D341Med (cell line): ENCODE measurements at regions not wholly inside any gene's neighbourhood (a gene's known extent, or its start where the extent isn't known, plus 50 kb on each side); places are given as distances from the start of the nearest gene placed in this dataset.
"Not testable (repeated sequence)": the region's sequence is repeated elsewhere in the genome, so short reads cannot be mapped to it uniquely, and the experiment has no call there.

Experiments used
- DNase-seq: peaks from one replicate; pipeline ENCODE4 v3.0.0; 2012; ENCODE audit warnings: low spot score

DNA sequence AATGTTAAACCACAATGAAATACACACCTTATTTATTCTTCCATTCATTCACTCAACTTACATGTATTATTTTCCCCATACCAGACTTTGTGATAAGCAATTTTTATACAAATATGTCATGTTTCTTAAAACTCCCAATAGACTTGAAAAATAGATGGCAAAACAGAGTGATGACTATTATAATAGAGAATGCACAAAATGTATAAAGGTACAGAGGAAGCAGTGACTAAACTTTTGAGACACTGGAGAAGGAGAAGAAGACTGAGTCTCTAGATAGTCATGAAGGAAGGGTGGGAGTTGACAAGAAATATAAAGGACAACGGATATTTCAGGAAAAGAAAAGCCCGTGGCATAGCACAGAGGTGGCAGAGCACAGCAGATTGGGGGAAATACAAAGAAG lies 198.1 kb upstream of the SLC39A10 start:
- no peak for DNase-seq

DNA sequence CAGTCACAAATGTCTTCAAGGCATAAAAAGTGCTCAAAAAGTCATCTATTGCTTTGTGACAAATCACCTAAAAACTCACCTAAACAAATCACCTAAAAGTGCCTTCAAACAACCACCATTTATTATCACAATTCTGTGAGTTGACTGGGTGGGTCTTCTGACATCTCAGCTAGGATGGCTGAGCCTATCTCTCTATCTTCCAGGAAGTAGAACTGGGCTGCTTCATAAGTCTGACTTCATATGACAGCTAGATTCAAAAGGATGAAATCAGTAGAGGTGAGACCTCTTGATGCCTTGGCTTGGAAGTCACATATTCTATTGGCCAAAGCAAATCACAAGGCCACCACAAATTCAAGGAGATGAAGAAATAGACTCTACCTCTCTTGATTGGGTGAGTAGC lies 199.2 kb upstream of the SLC39A10 start:
- DNase-seq = no peak

DNA sequence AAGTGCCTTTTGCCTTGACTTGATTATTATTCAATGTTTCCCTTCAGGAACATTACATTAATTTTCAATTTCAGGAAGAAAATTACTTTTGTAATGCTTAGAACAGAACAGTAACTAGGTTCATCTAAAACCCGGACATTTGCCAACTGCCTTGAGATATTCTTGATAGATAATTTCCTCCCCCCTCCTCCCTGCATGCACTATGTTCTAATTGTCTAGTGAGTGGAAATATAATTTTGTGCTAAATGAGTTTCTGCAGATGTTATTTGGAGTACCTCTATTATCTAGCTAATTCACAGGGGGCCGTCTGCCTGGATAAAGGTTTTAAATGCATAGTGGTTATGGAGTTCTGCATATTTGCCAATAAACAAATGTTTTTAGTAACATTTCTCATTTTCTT lies 200.3 kb upstream of the SLC39A10 start:
- no peak for DNase-seq

DNA sequence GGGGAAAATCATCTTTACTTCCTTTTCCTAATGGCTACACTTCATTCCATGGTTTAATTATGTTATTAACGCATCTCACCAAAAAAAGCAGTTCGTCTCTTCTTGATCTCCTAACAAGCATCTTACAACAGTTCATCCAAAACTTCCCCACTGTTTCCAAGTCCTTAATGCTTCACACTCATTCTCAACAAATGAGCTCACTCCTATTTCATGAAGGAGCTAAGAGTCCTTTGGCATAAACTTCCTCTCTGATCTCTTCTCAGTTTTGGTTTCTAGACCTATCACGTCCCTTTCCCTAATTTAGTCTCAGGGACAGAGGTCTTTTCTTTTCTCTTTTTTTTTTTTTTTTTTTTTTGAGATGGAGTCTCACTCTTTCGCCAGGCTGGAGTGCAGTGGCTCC lies 205.9 kb upstream of the SLC39A10 start:
- no peak for DNase-seq

DNA sequence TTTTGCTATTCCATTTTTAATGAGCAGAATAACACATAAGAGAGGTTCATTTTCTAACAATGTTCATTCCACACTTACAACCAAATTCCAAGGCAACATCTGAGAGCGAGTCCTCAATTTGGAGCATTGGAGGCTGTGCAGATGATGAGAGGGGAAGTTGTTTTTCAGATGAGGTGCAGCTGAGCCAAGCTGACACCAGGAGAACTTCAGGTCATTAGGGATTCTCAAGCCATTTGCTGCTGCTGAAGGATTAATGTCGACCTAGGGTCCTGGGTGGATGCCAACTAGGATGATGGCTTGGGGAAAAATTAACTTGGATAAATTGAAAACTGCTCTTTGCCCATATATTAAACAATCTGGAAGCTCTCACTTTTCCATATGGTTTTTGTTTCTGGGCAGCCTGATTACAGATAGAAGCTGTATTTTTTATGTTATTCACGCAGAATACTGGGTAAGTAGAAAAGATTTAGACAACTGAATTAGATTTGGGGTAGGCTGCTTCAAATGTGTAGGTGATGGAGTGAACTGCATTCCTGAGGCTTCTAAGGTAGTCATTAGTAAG lies 206.4 kb upstream of the SLC39A10 start:
- no peak for DNase-seq

DNA sequence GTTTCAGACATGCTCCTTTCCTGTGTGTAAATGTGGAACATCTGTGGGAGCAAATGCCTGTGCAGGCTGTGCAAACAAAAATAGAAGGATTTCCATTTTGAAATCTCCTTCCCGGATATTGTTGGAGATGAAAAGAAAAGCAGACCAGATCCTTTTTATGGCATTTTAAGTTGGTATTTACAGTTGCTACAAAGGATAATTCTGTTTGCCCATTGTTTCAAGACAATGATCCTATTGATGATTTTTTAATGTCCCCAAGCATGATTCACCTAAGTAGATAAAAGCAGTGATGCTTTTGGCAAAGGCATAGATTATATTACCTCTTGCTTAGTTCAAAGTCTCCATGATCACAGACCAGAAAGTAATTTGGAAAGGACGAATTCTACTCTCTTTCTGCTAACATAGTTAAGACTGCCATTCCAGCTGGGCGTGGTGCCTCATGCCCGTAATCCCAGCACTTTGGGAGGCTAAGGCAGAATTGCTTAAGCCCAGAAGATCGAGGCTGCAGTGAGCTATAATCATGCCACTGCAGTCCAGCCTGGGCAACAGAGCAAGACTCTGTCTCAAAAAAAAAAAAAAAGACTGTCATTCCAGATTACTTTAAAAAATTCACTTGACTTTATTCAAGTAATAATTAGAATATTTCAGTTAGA lies 209.6 kb upstream of the SLC39A10 start:
- no peak for DNase-seq

DNA sequence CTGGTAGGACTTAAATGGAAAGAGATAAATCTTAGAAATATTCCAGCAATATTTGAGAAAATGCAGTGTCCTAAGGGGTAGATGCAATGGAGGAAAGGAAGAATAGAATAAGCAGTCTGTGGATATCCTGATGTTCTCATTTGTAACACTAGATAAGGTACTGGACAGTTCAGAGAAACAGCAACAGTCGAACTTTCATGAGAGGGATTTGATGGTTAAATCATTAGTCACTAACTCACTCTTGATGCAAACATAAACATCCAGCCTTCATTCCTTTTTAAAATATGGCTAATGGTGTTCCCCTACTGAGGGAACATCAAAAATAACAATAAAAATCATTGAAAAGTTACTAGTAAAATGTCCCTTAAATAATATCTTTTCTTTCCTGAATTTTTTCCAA lies 211.4 kb upstream of the SLC39A10 start:
- DNase-seq = no peak

DNA sequence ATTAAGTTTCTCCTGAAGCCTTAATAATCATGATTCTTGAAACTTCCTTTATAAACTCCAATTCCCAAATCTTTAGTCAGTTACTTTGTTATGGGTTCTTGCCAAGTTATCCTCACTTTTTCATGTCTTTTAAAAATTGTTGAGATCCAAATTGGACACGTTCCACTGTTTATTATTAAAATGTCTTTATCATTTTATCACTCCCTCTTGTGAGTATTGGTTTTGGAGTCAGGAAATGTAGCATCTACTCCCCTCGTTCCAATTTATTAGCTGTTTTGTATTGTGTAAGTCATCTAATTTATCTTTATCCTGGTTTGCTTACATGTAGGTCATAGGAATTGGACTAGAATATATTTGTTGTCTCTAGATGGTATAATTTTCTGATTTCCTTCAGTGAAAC lies 213.1 kb upstream of the SLC39A10 start:
- no peak for DNase-seq

DNA sequence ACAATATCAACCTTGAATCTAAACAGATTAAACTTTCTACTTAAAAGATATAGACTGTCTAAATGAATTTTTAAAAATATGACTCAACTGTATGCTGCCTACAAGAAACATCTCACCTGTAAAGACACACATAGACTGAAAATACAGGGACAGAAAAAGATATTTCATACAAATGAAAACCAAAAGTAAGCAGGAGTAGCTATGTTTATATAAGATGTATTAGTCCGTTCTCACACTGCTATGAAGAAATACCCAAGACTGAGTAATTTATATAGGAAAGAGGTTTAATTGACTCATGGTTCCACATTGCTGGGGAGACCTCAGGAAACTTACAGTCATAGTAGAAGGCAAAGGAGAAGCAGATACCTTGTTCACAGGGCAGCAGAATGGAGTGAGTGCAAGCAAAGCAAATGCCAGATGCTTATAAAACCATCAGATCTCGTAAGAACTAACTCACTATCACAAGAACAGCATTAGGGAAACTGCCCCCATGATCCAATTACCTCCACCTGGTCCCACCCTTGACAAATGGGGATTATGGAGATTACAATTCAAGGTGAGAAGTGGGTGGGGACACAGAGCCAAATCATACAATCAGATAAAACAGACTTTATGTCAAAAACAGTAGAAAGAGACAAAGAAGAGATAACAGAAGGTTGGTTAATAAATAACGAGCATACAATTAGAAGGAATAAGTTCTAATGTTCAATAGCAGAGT lies 214.4 kb upstream of the SLC39A10 start:
- no peak for DNase-seq

DNA sequence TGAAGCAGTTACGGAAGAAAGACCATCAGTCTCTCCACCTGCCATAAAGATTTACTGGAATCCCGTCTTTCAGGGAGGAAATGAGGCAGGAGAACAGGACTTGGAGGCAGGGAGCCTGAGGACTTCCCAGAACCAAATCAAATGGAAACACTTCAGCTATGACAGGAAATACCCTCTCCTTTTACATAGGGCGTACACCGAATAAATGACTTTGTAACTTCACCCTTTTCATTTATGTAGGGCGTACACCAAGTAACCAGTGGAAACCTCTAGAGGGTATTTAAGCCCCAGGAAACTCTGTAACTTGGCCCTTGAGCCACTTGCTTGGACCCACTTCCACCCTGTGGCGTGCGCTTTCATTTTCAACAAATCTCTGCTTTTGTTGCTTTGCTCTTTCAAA lies 218.3 kb upstream of the SLC39A10 start:
- no peak for DNase-seq

DNA sequence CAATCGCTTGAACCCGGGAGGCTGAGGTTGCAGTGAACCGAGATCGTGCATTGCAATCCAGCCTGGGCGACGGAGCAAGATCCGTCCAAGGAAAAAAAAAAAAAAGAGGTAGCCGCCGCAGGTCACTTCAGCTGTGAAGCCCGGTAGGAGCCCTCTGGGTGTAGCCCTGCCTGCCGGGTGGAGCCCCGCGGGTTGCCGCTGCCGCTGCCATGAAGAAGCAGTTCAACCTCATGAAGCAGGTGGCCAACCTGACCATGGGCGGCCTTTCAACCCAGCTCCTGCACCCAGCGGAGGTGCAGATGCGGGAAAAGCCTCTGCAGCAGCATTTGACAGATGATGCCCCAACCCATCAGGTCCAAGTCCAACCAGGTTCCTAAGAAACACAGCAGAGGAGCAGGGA lies 219.5 kb upstream of the SLC39A10 start:
- no peak for DNase-seq

DNA sequence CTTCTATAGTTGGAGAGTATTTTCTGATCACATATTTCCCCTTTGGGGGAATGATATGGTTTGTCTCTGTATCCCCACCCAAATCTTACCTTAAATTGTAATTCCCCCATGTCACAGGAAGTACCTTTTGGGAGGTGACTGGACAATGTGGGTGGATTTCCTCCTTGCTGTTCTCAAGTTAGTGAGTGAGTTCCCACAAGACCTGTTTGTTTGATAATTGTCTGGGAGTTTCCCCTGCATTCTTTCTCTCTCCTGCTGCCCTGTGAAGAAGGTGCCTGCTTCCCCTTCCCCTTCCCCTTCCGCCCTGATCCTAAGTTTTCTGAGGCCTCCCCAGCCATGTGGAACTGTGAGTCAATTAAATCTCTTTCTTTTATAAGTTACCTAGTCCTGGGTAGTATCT lies 222.7 kb upstream of the SLC39A10 start:
- DNase-seq = no peak

DNA sequence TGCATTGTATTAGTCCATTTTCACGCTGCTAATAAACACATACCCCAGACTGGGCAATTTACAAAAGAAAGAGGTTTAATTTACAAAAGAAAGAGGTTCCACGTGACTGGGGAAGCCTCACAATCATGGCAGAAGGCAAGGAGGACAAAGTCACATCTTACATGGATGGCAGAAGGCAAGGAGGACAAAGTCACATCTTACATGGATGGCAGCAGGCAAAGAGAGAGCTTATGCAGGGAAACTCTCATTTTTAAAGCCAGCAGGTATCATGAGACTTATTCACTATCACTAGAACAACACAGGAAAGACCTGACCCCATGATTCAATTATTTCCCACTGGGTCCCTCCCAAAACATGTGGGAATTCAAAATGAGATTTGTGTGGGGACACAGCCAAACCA lies 223.3 kb upstream of the SLC39A10 start:
- DNase-seq = not testable (repeated sequence)

DNA sequence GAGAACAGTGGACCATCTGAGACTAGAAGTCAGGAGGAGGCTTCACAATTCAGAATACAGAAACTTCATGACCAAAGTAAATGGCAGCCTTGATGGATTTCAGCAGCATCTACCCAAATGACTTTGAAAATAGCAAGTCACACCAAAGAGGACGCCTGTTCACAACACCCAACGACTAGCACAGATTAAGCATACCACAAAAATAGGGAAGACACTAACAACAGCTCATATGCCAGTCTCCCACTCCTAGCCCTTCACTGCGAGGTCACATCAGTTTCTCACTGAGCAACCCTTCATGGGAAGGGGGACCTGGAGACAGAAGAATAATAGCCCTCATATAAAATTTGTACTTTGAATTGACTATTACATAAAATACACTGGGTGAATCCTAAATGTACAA lies 228.4 kb upstream of the SLC39A10 start:
- DNase-seq = no peak

DNA sequence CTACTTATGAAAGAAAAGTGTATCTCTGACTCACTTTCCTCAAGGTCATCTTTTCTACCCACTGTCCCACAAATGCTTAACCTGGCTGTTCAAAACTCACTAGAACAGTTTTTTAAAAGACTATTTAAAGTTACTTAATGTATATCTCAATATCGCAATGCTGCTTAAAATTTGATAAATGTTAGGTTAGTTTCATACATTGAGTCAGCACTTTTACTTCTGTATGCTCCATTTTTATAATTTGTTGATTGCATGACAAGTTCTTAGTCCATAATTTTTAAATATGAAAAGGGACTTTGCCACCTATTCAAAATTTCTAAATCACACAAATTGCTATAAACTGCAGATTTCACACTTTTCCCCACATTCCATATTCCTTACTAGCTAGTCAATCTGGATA lies 231.7 kb upstream of the SLC39A10 start:
- DNase-seq = no peak

DNA sequence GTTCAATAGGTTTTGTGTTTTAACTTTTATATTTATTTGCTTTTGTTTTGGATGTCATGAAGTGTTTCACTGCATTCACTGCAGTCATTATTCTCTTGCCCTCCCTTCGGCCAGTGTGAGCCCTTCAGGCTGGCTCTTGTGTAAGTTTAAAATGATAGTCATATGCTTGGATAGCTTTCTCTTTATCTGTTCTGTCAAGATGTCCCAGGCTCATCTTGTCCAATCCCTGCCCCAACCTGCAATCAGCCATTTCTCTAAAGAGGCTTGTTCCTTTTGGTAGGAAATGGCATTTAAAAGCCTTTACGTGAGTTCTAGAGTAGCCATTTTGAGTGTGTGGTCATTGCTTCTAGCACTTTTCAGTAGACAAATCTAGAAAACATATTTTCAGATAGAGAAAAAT lies 238.0 kb upstream of the SLC39A10 start:
- DNase-seq = no peak

DNA sequence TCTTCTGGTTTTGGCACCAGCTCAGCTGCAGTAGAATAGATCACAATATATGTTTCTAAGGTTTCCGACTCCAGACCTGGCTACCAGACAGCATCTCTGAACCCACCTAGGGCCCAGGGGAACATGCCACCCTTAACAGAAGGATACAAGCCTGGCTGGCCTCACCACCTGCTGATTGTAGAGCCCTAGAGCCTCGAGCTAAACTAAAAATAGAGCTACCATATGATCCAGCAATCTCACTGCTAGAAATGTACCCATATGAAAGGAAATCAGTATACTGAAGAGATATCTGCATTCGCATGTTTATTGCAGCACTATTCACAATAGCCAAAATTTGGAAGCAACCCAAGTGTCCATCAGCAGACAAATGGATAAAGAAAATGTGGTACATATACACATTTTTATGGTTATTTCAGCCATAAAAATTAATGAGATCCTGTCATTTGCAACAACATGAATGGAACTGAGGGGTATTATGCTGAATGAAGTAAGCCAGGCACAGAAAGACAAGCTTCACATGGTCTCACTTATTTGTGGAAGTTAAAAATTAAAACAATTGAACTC lies 242.4 kb upstream of the SLC39A10 start:
- no peak for DNase-seq

DNA sequence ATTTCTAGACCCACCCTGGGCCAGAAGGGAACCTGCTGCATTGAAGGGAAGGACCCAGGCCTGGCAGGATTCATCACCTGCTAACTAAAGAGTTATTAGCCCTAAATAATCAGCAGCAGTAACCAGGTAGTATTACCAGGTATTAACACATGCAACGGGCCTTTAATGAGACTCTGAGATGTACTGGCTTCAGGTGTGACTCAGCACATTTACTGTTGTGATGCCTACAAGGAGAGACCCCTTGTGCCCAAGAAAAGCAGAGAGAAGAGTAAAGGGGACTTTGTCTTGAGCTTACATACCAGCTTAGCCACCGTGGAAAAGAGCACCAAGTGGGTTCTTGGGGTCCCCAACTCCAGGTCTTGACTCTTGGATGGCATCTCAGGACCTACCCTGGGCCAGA lies 243.1 kb upstream of the SLC39A10 start:
- DNase-seq = no peak

DNA sequence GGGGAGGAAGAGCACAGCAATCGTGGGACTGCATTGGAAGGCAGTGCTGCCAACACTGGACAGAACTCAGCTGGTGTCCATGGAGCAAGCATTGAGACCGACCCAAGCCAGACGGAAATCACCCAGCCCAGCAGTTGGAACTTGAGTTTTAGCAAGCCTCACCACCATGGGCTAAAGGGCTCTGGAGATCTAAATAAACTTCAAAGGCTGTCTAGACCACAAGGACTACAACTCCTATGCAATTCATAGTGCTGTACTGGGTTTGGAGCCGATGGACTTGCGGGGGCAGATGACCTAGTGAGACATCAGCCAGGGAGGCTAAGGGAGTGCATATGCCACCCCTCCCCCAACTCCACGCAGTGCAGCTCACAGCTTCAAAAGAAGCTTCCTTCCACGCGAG lies 243.6 kb upstream of the SLC39A10 start:
- no peak for DNase-seq

DNA sequence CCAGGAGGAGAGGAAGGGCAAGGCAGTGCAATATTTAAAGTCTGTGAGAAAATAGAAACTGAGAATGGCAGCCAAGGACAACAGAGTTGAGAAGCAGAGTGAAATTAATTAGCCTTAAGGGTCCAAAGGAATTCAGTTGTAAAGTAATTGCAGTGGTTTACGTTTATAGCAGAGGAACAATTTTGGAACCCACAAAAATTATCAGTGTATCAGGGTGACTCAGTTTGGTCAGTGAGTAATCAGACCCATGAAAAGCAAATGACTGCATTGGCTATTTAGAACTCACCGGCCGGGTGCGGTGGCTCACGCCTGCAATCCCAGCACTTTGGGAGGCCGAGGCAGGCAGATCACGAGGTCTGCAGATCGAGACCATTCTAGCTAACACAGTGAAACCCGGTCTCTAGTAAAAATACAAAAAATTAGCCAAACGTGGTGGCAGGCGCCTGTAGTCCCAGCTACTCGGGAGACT lies 245.8 kb upstream of the SLC39A10 start:
- DNase-seq = no peak

DNA sequence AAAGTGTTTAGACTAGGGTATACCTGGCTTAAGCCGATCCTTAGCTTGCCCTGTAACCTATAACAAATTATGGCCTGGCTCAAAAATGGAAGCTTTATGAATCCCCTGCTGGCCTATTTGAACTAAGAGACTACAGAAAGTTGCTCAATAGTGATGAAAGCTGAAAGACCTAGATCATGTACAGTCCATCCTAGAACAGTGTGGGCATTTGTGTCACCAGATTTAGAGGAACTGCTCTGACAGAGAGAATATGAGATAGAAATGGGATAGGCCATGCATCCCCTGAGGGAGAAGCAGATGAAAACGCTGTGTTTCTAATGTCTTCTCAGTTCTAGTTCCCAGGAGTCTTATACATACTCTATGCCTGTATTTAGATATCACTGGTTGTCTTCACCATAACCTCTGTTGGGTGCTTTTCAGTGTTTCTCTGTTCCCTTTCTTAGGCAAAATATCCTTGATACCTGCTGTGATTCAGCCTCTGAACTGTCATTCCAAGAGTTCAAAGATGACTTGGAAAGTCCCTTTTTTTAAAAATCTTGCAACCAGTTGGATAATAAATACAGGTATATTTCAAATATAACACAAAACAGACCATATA lies 246.9 kb upstream of the SLC39A10 start:
- DNase-seq = no peak

DNA sequence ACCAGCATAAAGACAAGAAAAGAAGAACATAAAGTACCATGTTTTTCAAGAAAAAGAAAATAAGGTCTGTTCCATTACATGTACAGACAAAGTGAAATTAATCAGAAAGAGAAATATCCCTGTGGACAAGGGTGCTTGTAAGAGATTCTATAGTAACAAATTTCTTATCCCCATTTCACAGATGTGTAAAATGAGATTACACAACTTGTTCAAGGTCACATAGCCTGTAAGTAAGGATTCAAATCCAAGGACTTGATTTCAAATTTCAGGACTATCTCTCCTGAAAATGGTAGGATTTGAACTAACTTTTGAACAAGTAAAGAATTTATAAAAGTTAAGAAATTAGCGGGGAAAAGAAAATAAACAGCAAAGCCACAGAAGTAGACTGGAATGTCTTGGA lies 248.2 kb upstream of the SLC39A10 start:
- DNase-seq = no peak

DNA sequence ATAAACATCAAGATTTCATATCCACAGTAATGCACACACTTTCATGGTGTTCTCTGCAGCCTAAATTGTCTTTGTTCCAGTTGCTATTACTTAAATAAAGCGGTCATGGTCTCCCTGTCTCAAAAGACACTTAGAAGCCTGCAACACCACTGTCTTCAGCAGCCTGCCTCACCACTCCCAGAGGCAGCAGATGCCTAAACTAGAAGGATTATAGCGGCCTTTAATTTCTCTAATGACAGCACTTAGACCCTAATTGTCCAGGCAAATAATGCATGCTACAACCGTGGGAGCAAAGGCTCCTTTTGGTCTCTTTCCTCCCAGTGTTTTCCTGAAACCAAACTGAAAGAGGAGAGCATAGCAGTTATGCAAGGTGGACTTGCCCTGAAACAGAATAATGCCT lies 248.8 kb upstream of the SLC39A10 start:
- peak; percentile 56 for DNase-seq
